ENCODE measurements at regions not wholly inside any gene's neighbourhood (a gene's known extent, or its start where the extent isn't known, plus 50 kb on each side); places are given as distances from the start of the nearest gene placed in this dataset.

DNA sequence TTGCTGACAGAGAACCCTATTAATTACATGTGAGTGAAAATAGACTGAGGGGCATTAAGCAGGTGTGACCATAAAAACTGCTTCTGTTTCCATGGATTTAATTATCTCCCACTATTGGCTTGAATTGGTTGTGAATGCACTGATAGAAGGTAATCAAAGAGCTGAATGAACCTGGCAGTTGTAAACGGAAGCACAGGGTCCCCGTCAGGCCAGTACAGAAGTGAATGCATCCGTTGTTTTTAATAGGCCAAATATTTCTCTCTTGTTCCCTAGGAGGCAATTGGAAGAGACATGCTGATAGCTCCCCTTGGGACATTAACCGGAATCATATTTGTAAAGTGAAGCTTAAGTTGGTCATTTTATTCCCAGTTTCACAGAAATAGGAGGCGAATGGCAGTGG, 147.0 kb downstream of the CAVIN4 start:
- TF ChIP-seq, protein P1, sequence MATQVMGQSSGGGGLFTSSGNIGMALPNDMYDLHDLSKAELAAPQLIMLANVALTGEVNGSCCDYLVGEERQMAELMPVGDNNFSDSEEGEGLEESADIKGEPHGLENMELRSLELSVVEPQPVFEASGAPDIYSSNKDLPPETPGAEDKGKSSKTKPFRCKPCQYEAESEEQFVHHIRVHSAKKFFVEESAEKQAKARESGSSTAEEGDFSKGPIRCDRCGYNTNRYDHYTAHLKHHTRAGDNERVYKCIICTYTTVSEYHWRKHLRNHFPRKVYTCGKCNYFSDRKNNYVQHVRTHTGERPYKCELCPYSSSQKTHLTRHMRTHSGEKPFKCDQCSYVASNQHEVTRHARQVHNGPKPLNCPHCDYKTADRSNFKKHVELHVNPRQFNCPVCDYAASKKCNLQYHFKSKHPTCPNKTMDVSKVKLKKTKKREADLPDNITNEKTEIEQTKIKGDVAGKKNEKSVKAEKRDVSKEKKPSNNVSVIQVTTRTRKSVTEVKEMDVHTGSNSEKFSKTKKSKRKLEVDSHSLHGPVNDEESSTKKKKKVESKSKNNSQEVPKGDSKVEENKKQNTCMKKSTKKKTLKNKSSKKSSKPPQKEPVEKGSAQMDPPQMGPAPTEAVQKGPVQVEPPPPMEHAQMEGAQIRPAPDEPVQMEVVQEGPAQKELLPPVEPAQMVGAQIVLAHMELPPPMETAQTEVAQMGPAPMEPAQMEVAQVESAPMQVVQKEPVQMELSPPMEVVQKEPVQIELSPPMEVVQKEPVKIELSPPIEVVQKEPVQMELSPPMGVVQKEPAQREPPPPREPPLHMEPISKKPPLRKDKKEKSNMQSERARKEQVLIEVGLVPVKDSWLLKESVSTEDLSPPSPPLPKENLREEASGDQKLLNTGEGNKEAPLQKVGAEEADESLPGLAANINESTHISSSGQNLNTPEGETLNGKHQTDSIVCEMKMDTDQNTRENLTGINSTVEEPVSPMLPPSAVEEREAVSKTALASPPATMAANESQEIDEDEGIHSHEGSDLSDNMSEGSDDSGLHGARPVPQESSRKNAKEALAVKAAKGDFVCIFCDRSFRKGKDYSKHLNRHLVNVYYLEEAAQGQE (IDR thresholded peaks at IDR 0.05; ENCODE audit: insufficient read depth in 1 of 2, low read depth in 2 of 2, low read length in 2 of 2): no peak
- TF ChIP-seq POLR2AphosphoS5 (IDR thresholded peaks at IDR 0.05; ENCODE audit: low read depth, low read length): no peak
- no peak for TF ChIP-seq TAF1 (IDR thresholded peaks at IDR 0.05; ENCODE audit: borderline replicate concordance, insufficient read depth, low read length)
- TF ChIP-seq SIN3A (IDR thresholded peaks at IDR 0.05; ENCODE audit: borderline replicate concordance, insufficient read depth, low read length): no peak
- TF ChIP-seq FOXP2 (optimal IDR thresholded peaks at IDR 0.05; ENCODE audit: borderline replicate concordance, extremely low read depth, extremely low read length, insufficient read depth): no peak
